GM12875 (cell line): ENCODE measurements at regions not wholly inside any gene's neighbourhood (a gene's known extent, or its start where the extent isn't known, plus 50 kb on each side); places are given as distances from the start of the nearest gene placed in this dataset.

Source experiments
- H3K4me3 ChIP-seq: one replicate; pipeline ENCODE4 v1.5.1; 2011; ENCODE audit warnings: low read depth, low read length, control low read depth
- CTCF ChIP-seq: IDR thresholded peaks from 2 replicates; pipeline ENCODE4 v1.5.1; 2011; ENCODE audit warnings: low read depth, mild to moderate bottlenecking, control low read depth, inconsistent platforms, low read length, moderate library complexity, borderline replicate concordance; ENCODE audit not compliant: insufficient read depth

- TF ChIP-seq CTCF: no peak
- no peak overlapping the region for H3K4me3 ChIP-seq
Measured at GRCh38 chr14:62409626-62410300, 635.5 kb downstream of the KCNH5 start.

- no peak for TF ChIP-seq CTCF
- H3K4me3 ChIP-seq: no peak overlapping the region
Measured at GRCh38 chr14:62420847-62421246, 624.4 kb downstream of the KCNH5 start.

- no peak overlapping the region for H3K4me3 ChIP-seq
- TF ChIP-seq CTCF: no peak
Measured at GRCh38 chr14:62428429-62429203, 616.6 kb downstream of the KCNH5 start.

- TF ChIP-seq CTCF: no peak
- H3K4me3 ChIP-seq: no peak overlapping the region
Measured at GRCh38 chr14:62429683-62430082, 615.6 kb downstream of the KCNH5 start.

- H3K4me3 ChIP-seq: no peak overlapping the region
- no peak for TF ChIP-seq CTCF
Measured at GRCh38 chr14:62431496-62431895, 613.8 kb downstream of the KCNH5 start.

- no peak for TF ChIP-seq CTCF
- H3K4me3 ChIP-seq: no peak overlapping the region
Measured at GRCh38 chr14:62432955-62433354, 612.3 kb downstream of the KCNH5 start.

GRCh38 chr14:62436261-62436660 is 609.0 kb downstream of the KCNH5 start:
- TF ChIP-seq CTCF: no peak

More at GRCh38 chr14:62436261-62436660, 609.0 kb downstream of the KCNH5 start:
- H3K4me3 ChIP-seq: no peak overlapping the region
